H1 (cell line): ENCODE measurements at regions not wholly inside any gene's neighbourhood (a gene's known extent, or its start where the extent isn't known, plus 50 kb on each side); places are given as distances from the start of the nearest gene placed in this dataset.

Source experiments
- CHD1 ChIP-seq: IDR thresholded peaks from 2 replicates; pipeline ENCODE4 v1.6.1; 2012; ENCODE audit warnings: low read depth, low read length, improper control_type of control experiment
- CHD7 ChIP-seq: fragments of 300-600 bp; sonication (generic); IDR thresholded peaks from 2 replicates; pipeline ENCODE4 v1.7.1; 2012; ENCODE audit warnings: low read length, moderate library complexity, mild to moderate bottlenecking, inconsistent platforms; ENCODE audit not compliant: insufficient replicate concordance
- EGR1 ChIP-seq: IDR thresholded peaks from 2 replicates; pipeline ENCODE4 v1.6.1; 2011; ENCODE audit warnings: low read depth, low read length, borderline replicate concordance
- HDAC2 ChIP-seq, 2 experiments: fragments of 300-600 bp in 1 of 2; sonication (generic) in 1 of 2; IDR thresholded peaks; 2 replicates each; pipeline ENCODE4 v1.6.1; 2011 to 2012; ENCODE audit warnings: low read depth in 2 of 2, low read length in 2 of 2, mild to moderate bottlenecking in 2 of 2, moderate library complexity in 2 of 2, borderline replicate concordance in 1 of 2, inconsistent platforms in 1 of 2
- NRF1 ChIP-seq: IDR thresholded peaks from 2 replicates; pipeline ENCODE4 v1.6.1; 2011; ENCODE audit warnings: mild to moderate bottlenecking, low read depth, low read length, improper control_type of control experiment
- POLR2A ChIP-seq, 2 experiments: IDR thresholded peaks; 1 replicate in 1 of 2; 2 replicates in 1 of 2; pipeline ENCODE4 v1.6.1; 2011; ENCODE audit warnings: low read depth in 2 of 2, low read length in 2 of 2, mild to moderate bottlenecking in 2 of 2; ENCODE audit errors: control extremely low read depth in 1 of 2
- POU5F1 ChIP-seq: IDR thresholded peaks from 2 replicates; pipeline ENCODE4 v1.6.1; 2011; ENCODE audit warnings: low read depth, mild to moderate bottlenecking, low read length, moderate library complexity
- RNF2 ChIP-seq: fragments of 200-900, 300-1000 bp; sonication (generic); IDR thresholded peaks from 2 replicates; pipeline ENCODE4 v1.7.1; 2016; ENCODE audit warnings: borderline replicate concordance, low read depth, mild to moderate bottlenecking, antibody characterized with exemption, low read length; ENCODE audit not compliant: poor library complexity, severe bottlenecking; ENCODE audit errors: missing control alignments
- SIRT6 ChIP-seq: IDR thresholded peaks from one replicate; pipeline ENCODE4 v1.7.1; 2012; ENCODE audit warnings: low read length, inconsistent platforms
- TCF12 ChIP-seq: IDR thresholded peaks from 2 replicates; pipeline ENCODE4 v1.6.1; 2011; ENCODE audit warnings: low read depth, mild to moderate bottlenecking, low read length
- TEAD4 ChIP-seq: IDR thresholded peaks from 2 replicates; pipeline ENCODE4 v1.6.1; 2012; ENCODE audit warnings: low read depth, low read length, inconsistent platforms, mixed read lengths

DNA sequence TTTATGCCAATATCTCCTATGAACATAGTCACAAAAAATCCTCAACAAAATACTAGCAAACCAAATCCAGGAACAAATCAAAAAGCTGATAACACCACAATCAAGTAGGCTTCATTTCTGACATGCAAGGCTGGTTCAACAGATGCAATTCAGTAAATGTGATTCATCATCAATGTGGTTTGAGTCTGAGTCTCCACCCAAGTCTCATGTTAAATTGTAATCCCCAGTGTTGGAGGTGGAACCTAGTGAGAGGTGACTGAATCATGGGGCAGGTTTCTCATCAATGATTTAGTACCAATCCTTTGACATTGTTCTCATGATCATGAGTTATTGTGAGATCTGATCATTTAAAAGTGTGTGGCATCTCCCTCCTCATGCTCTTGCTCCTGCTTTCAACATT is 1072.7 kb downstream of the NR2F1-AS1 start (continued):
- TF ChIP-seq CHD7 (no peak), RNF2 (no peak), POU5F1 (no peak), SIRT6 (no peak), EGR1 (no peak), CHD1 (no peak), TCF12 (no peak), NRF1 (no peak), TEAD4 (no peak), POLR2A (IDR thresholded peaks at IDR 0.05; ENCODE audit: control extremely low read depth in 1 of 2, low read depth in 2 of 2, low read length in 2 of 2) (no peak), HDAC2 (IDR thresholded peaks at IDR 0.05; ENCODE audit: borderline replicate concordance in 1 of 2, low read depth in 2 of 2, low read length in 2 of 2) (no peak)
